Activated CD4-positive, alpha-beta T cell treated with anti-CD3 and anti-CD28 coated beads, Interleukin-2, Interleukin-6, amounts not matched to agents 100 ng/mL and 50 ng/mL, durations not matched to agents 16 hours and 8 hours (primary cell): ENCODE measurements at regions not wholly inside any gene's neighbourhood (a gene's known extent, or its start where the extent isn't known, plus 50 kb on each side); places are given as distances from the start of the nearest gene placed in this dataset.

Experiments used
- DNase-seq: peaks from one replicate; pipeline ENCODE4 v3.0.0-alpha.2; 2020

DNA sequence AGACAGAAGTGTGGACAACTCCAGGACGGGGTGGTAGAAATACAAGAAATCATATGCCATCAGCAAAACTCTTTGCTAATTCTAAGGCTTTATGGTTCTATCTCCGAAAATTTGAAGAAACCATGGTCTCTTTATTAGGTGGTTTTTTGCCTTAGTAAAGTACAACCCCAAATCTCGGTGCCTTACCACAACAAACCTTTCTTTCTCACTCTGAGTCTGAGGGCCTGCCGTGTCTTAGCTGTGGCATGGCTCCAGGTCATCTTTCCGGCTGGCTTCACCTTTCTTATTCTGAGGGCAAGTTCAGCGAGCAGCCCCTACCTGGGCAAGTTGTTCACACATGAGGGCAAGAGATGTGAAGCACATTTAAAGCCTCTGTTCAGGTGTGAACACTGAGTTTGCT, 280.6 kb downstream of the TTLL7 start:
- DNase-seq, result no peak

DNA sequence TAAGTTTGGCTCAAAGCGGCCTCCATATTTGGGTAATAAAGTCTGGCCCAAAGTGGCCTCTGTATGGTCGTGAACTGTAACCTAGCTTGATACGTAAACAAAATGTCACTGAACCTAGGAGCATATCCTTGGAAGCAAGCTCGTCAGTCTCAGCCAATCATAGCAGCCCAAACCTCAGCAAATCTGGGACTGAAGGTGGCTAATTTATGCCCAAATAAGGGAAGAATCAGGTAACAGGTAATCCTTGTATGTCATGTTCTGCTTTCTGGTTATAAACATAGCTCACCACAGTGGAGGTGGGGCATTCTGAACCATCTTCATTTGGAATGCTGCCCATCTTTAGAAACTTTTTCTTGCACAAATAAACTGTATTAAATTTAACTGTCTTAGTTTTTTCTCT, 281.1 kb downstream of the TTLL7 start:
- no peak for DNase-seq

DNA sequence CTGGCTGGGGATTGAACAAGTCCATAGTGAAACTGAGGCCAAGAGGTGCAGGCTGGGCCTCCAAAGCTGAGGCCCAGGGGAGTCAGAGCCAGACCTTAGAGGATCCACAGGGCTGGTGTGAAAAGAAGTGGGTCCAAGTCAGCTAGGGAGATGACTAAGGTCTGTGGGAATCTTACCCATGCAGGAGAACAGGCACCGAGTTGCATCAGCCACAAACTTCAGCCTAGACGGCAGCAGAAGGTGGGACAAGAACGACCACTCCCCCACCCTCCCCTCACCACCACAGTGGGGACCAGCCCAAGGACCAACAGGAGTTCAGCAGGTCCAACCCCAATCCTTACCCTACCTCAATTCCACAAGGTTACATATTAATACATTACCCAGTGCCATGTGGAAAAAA, 282.3 kb downstream of the TTLL7 start:
- no peak for DNase-seq

DNA sequence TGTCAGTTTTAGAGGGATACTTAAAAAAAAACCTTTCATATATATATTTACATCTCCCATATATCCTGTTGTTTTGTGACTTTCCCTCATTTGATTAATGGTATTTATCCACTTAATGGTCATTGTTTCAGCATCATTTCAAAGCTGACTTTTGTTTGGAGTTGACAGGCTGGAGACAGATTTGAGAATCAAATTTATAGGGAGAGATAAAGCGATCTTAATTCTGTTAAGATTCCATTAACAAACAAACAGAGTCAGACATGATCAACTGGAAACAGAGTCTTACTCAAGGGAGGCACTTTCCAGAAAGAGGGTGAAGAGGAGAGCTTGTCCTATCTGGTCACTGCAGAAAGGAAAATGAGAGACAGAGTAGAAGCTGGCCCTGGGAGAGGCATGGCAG, 283.4 kb downstream of the TTLL7 start:
- no peak for DNase-seq

DNA sequence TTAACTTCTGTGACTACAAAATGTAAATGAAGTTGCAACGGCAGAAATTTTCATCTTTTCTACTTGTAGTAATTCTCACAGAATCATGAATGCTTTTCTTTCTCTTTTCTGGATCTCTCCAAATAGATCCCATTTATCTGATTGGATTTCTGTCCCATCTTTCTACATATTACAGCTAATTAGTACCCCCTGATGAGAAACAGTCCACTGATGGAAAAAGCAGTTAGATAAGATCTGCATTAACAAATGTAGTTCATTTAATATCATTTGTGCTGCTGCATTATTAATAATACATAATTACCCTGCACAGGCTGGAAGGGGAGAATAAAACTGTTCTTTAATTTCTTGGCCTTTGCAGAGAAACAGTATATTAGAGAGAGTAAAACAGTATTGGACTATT, 289.3 kb downstream of the TTLL7 start:
- DNase-seq, result no peak

DNA sequence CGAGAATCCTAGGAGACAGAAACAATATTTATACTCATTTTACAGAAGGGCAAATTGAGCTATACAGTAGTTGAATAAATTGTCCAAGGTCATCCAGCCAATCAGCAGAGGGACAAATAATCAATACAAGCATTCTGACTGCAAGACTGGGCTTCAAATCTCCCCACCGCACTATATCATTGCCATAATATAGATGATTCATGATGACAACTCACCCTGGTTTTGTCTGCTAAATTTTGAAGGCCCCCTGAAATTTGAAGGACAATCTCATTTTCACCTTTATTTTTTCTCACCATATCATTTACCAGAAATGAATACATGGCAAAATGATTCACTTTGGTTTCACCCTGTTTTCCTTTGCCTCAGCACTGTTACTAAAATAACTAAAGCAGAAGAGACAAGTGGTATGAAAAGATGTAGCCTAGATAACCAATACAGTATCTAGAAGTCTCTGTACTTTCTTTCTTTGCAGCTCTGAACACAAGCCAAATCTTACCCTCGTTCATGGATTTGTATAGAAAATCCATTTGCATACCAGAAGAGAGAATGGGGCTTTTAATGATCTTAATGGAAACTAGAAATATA, 292.5 kb downstream of the TTLL7 start:
- no peak for DNase-seq

DNA sequence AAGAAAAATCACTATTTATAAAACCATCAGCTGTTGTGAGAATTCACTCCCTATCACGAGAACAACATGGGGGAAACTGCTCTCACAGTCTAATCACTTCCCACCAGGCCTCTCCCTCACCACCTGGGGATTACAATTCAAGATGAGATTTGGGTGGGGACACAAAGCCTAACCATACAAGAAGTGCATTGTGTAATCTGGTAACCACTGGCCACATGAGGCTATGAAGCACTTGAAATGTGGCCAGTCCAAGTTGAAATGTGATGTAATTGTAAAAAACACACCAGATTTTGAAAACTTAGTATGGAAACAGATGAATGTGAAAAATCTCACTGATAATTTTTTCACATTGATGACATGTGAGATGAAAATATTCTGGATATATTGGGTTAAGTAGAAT, 293.8 kb downstream of the TTLL7 start:
- no peak for DNase-seq

DNA sequence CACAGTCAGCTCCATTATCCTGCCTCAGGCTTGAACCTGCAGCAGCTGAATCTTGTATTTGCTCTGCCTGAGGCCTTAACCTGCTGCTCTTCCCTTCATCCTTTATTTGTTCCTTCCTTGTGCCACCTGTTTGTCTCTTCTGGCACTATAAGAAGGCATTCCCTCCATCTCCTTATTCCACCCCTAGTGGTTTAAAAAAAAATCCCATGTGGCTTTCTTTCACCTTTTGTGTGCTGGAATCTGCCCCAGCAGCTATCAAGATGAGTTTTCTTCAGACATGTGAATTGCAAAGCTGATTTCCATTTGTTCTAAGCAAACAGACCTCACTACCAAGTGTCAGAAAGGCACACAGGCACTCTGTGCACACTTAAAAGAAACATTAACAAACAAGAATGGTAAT, 294.6 kb downstream of the TTLL7 start:
- DNase-seq, result no peak

DNA sequence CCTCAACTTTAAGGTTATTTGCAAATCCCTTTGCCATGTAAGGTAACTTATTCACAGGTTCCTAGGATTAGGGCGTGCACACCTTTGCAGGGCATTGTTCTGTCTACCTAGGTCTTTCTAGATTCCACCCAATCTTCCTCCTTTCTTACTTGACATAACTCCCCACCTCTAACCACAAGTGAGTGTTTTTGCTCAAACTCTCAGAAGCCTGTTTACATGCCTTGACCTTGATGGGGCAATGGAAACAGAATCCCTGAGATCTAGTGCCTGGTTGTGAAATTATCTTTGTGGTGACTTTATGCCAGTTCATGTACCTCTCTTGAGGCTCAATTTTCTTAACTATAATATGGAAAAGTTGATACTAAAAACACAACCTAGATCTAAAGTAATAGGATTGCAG, 296.6 kb downstream of the TTLL7 start:
- no peak for DNase-seq

DNA sequence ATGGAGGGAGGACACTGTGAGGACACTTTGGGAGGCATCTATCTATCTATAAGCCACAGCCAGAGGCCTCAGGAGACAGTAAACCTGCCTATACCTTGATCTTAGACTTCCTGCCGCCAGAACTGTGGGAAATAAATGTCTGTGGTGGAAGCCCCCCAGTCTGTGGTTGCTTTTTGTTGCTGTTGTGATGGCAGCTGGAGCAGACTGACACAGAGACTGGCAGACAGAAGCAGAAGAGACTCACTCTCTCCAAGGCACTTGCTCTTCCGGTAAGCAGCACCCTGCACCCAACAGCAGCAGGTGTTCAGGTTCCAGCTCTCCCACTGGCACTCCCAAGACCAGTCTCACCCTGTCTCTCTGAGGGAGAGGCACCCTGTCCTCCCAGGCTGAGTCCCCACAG, 297.6 kb downstream of the TTLL7 start:
- DNase-seq, result no peak

DNA sequence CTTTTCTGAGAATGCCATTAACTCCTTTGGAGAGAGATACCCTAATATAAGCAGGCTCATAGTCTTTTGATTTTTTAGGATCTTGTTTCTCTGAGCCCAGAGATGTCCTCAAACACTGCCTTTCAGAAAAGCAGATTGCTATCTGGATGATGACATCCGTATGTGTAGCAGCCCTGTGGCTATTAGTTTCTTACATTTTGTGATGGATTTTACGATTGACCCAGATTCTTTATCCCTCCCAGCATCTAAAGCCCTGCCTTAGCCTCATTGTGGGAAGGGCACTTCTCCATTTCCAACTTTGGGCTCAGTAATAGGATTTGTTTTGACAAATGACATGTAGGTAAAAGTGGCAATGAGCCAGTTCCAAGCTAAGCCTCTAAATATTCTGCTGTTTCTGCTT, 300.3 kb downstream of the TTLL7 start:
- no peak for DNase-seq

DNA sequence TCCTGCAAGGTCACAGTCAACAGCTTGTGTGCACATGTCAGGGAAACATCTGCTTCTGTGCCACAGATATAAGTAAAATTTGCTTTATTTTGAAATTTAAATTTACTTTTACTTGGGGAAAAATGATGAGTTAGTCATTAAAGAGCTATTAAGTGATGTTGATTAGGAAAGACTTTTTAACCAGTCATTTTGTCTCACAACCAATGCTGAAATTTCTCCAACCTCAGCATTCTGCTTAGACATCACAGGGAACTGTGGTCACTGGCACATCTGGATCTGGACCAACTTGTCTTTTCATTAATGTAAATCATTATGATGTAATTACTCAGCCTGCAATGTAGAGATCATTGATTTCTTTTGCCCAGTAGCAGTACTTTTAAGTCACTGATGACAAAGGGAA, 301.0 kb downstream of the TTLL7 start:
- no peak for DNase-seq

DNA sequence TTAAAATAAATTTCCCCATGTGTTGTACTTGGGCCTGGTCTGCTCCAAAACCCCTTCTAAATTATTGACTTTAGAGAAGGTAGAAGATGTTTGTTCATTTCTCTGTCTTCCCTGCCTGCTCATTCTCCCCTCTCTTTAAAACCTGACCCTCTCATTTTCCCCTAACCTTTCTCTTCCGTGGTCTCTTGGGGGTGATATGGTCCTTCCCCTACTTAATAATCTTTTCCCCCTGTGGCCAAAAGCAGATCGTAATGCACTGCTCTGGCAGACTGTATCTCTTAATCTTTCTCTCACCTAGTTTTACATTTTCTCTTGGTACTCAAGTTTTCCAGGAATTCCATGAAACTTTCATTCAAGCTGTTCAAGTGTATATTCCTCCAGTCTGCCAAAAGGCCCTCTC, 301.7 kb downstream of the TTLL7 start:
- no peak for DNase-seq

DNA sequence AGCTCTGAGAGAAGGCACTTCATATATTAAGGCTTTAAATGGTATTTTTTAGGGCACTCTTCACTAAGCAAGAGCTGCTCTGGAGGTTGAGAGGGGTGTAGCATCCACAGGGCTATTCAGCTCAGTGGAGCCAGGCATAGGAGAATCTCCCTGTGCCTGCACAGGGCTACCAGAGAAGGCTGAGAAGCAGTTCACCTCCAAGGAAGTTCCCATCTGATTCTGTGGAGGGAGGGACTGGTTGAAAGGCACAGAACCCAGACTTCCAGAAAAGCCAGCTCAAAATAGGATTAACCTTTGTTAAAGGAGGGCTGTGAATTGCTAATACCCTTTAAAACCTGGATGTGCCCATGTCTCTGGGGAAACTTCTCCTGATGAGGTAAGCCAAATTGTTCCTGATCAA, 304.5 kb downstream of the TTLL7 start:
- no peak for DNase-seq

DNA sequence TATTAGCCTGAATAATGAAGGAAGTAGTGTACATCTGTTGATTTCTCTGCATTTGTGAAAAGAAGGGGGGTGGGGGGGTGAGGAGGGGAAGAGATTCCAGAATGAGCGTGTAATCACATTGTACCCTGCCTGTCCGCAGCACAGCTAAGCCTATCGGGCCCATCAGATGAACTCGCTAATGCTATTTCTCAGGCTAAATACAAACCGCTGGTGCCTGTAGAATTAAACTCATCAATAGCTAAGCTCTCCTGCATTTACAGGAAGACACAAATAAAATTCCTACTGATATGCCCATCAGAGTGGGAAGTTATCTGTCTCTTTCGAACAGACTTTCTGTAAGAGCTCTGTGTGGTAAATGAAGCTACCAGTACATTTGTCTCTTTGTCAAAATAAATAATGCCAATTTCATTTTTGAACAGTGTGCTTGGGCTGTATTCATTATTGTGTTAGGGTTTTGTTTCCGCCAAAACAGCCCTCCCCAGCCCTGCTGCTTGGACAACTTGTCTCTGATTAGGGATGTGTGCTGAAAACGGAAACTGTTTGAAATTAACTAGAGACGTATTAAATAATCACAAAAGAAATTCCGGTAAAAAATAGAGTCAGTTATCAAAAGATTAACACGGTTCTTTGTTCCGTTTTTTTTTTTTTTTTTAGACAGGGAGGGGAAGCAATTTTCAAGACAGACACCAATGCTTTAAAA, 305.4 kb downstream of the TTLL7 start:
- DNase-seq, result no peak

DNA sequence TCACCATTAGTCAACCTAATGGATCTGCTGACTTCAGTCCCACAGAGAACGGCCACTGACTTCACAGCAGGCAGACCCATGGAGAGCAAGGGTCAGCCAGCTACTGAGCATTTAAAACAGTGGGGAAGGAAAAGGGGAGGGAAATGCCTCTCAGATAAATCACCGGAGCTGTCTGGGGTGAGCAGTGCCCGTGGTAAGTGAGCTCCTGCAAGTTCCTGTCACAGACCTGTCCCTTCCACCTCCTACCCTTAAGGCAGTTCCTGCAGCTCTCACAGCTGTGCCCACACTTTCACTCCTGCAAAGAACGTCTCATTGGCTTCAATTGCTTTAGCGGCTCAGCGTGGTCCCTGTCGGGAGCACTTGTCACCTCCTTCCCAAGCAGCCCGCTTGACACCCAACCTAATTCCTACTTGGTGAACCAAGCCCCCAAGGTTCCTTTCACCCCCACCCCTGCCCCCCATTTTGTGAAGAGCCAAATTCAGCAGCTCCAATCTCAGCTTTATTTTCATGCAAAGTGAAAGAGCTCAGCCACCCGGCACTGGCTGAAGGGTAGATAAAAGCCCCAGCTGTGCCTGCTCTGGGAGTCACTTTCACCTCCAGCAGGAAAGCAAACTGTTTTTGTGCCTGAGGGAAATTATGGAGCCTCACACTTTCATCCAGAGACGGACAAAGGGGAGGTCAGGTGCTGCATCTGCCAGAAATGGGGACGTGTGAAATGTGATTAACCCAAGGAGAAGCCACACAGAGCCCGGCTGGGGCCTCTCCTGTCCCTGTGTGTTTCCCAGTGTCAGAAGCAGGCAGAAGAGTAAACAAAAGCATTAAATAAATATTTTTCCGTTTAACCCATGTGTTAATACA, 306.2 kb downstream of the TTLL7 start:
- no peak for DNase-seq

DNA sequence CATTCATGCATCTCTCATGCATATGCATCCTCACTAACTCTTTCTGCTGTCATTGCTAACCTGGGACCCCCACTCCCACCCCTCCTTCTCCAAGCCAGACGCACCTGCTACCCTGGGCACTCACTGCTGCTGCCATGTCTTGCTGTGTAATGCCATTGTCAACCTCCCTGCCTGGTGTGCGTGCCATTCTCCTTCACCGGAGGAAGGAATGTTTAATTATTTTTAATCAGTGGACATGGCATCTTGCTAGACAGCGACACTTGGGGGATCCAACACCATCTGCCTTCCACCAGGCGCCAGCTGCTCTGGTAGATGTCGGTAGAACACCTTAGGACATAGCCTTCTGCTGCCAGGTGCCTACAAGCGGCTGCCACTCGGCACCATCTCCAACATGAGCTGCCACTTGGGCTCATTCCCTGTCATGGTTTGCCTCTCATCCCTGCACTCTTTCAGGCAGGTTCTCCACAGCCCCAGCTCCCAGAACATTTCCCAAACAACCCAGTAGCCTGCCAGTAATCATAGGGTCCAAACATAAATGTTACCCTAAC, 306.9 kb downstream of the TTLL7 start:
- DNase-seq, result no peak

DNA sequence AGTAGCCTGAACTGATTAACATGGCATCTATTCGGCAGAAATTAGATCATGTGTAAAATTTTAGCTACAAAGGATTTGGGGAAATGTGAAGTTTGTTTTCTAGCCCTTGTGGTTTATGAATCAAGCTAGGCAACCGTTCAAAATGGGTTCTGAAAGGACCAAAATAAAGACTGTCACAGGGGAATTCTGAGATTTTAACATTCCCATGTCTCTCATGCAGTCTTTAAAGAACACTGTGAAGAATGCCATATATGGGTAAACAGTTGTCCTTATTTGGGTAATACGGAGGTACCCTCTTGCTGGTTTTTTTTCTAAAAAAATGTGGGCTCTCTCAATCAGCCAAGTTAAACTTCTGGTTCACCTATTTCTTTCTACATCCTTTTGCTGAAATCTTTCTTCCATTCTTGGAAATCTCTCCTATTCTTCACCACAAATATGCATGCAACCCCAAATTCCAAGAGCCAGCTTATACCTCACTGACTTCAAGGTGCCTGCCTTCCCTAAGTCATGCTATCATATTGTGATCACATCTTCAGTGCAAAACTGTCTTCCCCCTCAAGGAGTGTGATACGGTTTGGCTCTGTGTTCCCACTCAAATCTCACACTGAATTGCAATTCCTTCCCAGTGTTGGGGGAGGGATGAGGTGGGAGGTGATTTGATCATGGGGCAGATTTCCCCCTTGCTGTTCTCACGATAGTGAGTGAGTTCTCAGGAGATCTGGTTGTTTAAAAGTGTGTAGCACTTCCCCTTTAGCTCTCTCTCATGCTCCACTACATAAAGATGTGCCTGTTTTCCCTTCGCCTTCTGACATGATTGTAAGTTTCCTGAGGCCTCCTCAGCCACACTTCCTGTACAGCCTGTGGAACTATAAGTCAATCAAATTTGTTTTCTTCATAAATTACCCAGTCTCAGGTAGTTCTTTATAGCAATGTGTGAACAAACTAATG, 308.7 kb downstream of the TTLL7 start:
- no peak for DNase-seq

DNA sequence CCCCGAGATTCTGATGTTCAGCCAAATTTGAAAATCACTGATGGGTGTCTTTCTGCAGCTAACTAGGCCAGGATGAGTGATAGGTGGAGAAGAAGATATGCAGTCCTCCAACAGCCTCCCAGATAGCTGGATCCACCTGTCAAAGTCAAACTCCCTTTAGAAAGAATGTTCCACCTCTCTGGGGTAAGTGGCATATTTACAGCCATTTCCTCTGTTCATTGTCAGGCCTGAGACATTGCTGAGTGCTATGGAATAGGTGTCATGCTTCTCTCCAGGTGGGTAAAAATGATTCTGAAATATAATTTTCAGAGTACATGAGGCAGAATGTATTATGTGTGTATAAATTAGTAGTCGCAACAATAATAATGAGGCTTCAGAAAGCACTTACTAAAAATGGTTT, 316.8 kb downstream of the TTLL7 start:
- no peak for DNase-seq

DNA sequence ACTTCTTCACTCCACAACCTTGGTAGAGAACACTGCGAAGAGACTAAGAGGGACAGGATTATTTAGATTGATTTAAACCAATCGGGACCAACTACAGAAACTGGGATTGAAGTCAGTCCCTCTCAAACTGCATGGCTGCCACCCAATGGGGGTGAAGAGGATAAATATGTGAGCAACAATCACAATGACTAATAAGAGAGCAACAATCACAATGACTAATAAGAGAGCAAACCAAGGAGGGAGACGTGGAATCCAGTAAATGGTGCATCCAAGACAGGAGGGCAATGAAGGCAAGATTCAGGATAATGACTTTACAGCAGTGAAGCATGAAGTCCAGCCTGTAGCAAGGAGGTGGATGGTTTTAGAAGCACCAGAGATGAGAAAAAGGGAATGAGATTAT, 322.8 kb downstream of the TTLL7 start:
- no peak for DNase-seq

DNA sequence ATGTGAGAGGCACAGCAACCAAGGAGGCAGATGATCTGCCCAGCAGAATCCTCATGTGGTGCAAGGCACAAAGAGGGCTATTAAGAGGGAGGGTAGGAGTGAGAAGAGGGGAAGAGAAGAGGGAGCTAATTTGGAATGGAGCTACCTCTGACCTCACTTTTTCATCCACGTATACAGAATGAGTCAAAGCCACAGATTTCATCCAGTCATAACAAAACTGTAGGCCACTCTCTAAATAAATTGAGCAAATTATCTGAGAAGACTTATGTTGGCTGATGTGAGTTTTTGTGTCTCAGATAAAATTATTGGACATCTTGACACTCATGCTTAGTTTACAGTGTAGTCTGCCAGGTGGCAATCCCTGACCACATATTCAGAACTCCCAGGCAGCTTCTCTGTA, 325.6 kb downstream of the TTLL7 start:
- DNase-seq, result peak; percentile 7

DNA sequence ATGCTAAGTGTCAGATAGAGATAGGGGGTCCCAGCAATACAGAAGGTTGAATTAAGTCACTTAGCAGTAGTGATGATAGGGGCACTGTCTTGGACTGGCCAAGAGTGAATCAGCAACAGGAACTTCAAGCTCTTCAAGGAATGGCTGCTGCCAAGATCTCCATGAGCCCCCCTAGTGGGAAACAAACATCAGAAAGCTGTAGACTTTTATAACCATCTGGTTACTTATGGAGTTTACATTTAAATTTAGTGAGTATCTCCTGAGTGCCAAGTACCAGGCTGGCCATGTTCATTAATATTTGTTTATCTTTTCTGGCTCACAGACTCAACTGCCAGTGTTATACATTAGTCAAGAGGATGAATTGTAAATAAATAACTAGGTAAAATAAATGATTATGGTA, 327.3 kb downstream of the TTLL7 start:
- DNase-seq, result no peak
